Stimulated activated naive CD4-positive, alpha-beta T cell (primary cell): ENCODE measurements at regions not wholly inside any gene's neighbourhood (a gene's known extent, or its start where the extent isn't known, plus 50 kb on each side); places are given as distances from the start of the nearest gene placed in this dataset.

ENCODE experiments used
- DNase-seq, 6 experiments: peaks; one replicate each; lab custom pipeline; 2025; lab: John Stamatoyannopoulos, UW

- no peak for DNase-seq
These were observed 954.7 kb upstream of the RBFOX1 start for GRCh38 chr16:6377956-6378355.

GRCh38 chr16:6375465-6376075 is 957.1 kb upstream of the RBFOX1 start:
- DNase-seq: no peak

- no peak for DNase-seq
These were observed 957.8 kb upstream of the RBFOX1 start for GRCh38 chr16:6374821-6375220.

- no peak for DNase-seq
These were observed 967.8 kb upstream of the RBFOX1 start for GRCh38 chr16:6364846-6365245.

- no peak for DNase-seq
These were observed 968.6 kb upstream of the RBFOX1 start for GRCh38 chr16:6363896-6364607.

- DNase-seq: no peak
These were observed 969.2 kb upstream of the RBFOX1 start for GRCh38 chr16:6363396-6363795.

- no peak for DNase-seq
These were observed 970.3 kb upstream of the RBFOX1 start for GRCh38 chr16:6362321-6362720.

- no peak for DNase-seq
These were observed 972.0 kb upstream of the RBFOX1 start for GRCh38 chr16:6360641-6361040.

- DNase-seq: no peak
These were observed 975.7 kb upstream of the RBFOX1 start for GRCh38 chr16:6356911-6357310.

- no peak for DNase-seq
These were observed 982.9 kb upstream of the RBFOX1 start for GRCh38 chr16:6349725-6350124.

GRCh38 chr16:6345090-6345489 is 987.6 kb upstream of the RBFOX1 start:
- no peak for DNase-seq

GRCh38 chr16:6343157-6343556 is 989.5 kb upstream of the RBFOX1 start:
- DNase-seq: no peak

- no peak for DNase-seq
These were observed 990.7 kb upstream of the RBFOX1 start for GRCh38 chr16:6341981-6342380.

- no peak for DNase-seq
These were observed 997.6 kb upstream of the RBFOX1 start for GRCh38 chr16:6335072-6335471.

GRCh38 chr16:6331770-6332169 is 1000.9 kb upstream of the RBFOX1 start:
- DNase-seq: no peak

GRCh38 chr16:6317934-6318333 is 1014.7 kb upstream of the RBFOX1 start:
- no peak for DNase-seq

GRCh38 chr16:6309271-6309670 is 1023.4 kb upstream of the RBFOX1 start:
- no peak for DNase-seq

- no peak for DNase-seq
These were observed 1024.5 kb upstream of the RBFOX1 start for GRCh38 chr16:6308176-6308575.

GRCh38 chr16:6300523-6300922 is 1032.1 kb upstream of the RBFOX1 start:
- no peak for DNase-seq

GRCh38 chr16:6297666-6298410 is 1034.8 kb upstream of the RBFOX1 start:
- DNase-seq: no peak

GRCh38 chr16:6286176-6286575 is 1046.5 kb upstream of the RBFOX1 start:
- no peak for DNase-seq

GRCh38 chr16:6284731-6285130 is 1047.9 kb upstream of the RBFOX1 start:
- no peak for DNase-seq

- DNase-seq: no peak
These were observed 1050.7 kb upstream of the RBFOX1 start for GRCh38 chr16:6281994-6282393.
